ENCODE measurements at regions not wholly inside any gene's neighbourhood (a gene's known extent, or its start where the extent isn't known, plus 50 kb on each side); places are given as distances from the start of the nearest gene placed in this dataset.

- TF ChIP-seq GRHL2 (CRISPR knock-in tag; IDR thresholded peaks at IDR 0.05; ENCODE audit: insufficient replicate concordance, severe bottlenecking): no peak
- no peak for TF ChIP-seq TEAD4 (CRISPR knock-in tag; IDR thresholded peaks at IDR 0.05)
- TF ChIP-seq CTCF (IDR thresholded peaks at IDR 0.05): no peak
- no peak for TF ChIP-seq MAX (CRISPR knock-in tag; IDR thresholded peaks at IDR 0.05)
- TF ChIP-seq E2F1 (CRISPR knock-in tag; IDR thresholded peaks at IDR 0.05): no peak
- no peak for TF ChIP-seq HMGXB4 (CRISPR knock-in tag; IDR thresholded peaks at IDR 0.05)
- no peak for TF ChIP-seq ATF3 (CRISPR knock-in tag; conservative IDR thresholded peaks at IDR 0.05)
- no peak for TF ChIP-seq TCF7 (CRISPR knock-in tag; IDR thresholded peaks at IDR 0.05; ENCODE audit: low read depth)
Measured at GRCh38 chr4:147020456-147020855, 74.8 kb upstream of the TTC29 start.

Measured in WTC11 (cell line).